ENCODE measurements at regions not wholly inside any gene's neighbourhood (a gene's known extent, or its start where the extent isn't known, plus 50 kb on each side); places are given as distances from the start of the nearest gene placed in this dataset.
A peak's percentile ranks its signal among the peaks of the same experiment; 100 is the strongest.

DNA sequence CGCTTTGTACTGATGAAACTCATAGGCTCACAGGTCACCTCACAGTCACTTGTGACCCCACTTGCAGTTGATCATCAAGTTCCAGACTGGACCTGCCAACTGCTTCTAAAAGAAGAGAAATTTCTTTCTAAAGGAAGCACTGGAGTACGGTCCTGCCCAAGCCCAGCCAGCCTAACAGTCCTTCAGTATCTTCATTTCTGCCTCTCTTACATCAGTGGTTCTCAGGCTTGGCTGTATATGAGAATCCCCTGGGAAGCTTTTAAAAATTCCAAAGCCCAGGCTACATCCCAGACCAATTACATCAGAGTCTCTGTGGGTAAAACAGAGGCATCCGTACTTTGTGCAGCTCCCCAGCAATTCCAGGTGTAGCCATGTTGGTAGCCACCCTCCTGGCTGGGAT, 282.1 kb downstream of the NFIB start:
- DNase-seq (ENCODE audit: low spot score): no peak

DNA sequence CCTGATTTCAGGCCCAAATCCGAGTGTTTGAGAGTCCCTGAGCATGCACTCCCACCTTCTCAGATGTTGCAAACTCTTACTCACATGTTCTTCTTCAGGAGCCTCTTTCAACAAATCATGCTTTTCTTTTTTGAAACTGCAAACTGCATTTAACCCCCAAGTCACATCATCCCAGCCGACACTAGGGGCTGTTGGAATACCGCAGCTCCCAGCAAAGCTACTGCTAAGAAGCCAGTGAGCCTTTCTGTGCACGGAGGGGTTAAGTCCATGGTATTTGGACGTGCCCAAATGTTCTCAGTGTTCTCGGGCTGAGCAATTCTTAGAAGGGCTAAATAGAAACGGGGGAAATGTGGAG, 282.9 kb downstream of the NFIB start:
- DNase-seq (ENCODE audit: low spot score): no peak

DNA sequence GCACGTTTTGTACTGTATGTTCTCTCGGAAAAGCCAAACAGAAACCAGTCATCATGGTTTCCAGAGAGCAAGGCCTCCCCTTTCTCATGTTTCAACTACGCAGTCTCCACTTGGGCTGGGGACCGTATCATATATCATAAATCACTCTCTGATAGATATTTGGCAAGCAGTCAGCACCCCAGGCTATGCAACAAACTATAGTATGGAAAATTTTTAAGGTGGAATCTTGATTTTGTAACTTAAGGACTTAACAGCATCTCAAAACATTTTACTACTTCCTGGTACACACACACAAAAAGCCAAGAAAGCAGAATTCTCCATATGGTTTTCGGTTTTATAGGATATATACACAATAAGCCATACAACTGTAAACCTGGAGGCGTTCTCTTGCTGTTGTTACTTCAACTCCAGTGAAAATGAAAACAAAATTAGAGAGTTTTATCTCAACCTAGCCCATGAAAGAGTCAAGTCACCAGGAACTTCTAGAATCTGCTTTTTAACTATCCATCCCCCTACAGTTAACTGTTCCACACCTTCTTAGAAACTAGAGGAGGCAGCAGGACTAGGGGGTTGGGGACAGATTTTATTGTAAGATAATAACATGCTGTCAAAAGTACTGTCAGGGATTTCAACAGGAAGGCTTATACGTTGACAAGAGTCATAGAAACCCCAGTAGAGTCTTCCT, 283.4 kb downstream of the NFIB start:
- DNase-seq (ENCODE audit: low spot score): no peak

DNA sequence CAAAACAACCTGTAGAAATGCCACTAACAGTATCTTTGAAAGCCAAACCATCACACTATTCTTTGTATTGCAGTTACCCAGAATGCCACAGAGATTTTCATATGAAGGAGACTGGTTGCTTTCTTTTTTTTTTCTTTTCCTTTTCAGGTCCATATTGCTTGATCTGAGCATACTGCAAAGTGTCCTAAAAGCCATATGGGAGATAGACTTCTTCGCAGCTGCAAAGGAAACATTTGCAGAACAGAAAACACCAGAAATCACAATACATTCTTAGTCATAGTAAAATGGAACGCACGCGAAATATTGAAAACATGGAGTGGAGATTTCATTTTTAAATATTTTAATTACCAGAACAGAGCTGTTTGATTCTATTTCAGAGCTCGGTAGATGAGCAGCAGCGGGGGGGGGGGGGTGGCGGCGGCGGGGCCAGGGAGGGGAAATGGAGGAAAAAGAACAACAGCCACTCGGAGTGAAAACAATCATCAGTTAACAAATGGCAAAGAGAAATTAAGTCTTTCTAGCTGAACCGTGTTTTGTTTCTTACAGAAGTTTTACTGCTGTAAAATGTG, 284.1 kb downstream of the NFIB start:
- DNase-seq (ENCODE audit: low spot score): no peak

DNA sequence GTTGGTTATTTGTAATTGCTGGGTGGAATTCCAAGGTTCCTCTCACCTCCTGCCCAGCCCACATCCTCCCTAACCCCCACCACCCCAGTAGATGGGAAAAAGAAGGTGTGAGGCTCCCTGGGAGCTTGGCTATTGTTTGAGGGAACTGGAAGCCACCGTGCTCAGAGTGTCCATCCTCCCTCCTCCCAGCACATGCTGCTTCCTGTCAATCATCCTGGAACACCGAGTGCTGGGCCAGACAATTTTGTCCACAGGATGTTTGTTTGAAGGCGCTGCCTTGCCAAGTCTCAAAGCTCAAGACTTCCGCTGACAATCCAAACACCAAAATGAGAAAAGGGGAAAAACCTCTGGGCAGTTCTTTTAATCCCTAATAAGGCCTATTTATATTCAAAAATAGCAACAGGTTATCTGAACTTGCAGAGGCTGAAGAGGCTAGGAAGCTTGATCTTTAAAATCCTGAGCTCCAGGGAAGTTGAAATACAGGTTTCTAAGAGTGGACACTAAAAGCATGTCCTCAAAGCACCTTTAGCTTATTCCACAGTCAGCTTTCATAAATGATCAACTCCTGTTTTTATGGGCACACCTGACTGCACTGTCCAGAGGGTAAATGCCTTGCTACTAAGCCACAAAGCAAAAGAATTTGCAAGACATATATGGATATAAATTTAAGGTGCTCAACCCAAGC, 286.7 kb downstream of the NFIB start:
- no peak for DNase-seq (ENCODE audit: low spot score)

DNA sequence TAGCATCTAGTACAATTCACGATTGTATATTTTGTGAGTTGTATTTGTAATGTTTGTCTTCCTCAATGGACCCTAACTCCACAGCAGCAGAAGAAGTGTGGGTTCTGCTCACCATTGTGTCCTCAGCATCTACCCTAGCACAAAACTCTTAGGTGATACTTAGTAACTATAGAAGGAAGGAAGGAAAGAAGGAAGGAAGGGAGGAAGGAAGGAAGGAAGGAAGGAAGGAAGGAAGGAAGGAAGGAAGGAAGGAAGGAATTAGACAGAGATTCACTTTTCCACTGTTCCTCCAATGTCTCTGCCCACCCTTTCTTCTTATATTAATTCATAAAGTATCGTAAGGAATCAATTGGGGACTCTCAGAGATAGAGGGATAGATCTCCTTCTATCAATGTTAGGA, 288.2 kb downstream of the NFIB start:
- no peak for DNase-seq (ENCODE audit: low spot score)

DNA sequence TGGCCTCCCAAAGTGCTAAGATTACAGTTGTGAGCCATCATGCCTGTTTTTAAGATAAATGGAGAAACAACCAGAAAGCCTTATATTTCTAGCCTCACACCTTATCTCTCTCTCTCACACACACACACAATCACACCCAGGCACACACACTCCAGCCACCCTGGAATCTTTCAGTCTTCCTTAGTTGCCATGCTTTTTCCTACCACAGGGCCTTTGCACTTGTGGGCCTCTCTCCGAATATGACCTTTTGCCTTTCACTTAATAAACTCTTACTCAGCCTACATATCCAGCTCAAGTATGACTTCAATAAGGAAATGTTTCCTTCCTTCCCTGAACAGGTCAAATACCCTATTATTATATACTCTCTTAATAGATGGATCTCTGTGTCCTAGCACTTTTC, 290.7 kb downstream of the NFIB start:
- DNase-seq (ENCODE audit: low spot score): no peak

DNA sequence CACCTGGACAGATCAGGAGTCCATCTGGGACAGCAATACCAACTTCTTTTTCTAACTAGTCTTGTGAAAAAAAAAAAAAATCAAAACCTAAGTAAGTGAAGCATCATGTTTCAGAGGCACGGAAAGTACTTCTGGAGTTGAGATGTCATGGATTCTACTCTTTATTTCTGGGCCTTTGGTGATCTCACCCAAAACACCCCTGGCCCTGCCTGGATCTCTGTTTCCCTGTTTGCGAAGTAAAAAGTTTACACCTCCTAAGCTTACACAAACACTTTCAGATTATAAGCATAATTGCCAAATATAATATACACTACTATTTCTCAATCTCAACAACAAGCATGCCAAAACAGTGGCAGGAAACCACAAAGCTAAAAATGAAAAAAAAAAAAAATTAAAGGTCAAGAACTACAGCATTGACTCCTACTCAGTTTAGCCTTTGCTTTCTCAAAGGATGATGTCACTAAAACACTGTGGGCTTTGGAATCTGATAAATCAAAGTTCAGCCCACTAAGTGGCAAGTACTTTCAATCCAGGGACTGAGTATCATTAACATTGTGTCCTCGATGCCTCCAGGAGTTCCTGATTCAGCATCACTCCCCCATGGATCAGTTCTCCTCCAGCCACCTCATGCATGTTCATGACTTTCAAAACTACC, 291.9 kb downstream of the NFIB start:
- no peak for DNase-seq (ENCODE audit: low spot score)

DNA sequence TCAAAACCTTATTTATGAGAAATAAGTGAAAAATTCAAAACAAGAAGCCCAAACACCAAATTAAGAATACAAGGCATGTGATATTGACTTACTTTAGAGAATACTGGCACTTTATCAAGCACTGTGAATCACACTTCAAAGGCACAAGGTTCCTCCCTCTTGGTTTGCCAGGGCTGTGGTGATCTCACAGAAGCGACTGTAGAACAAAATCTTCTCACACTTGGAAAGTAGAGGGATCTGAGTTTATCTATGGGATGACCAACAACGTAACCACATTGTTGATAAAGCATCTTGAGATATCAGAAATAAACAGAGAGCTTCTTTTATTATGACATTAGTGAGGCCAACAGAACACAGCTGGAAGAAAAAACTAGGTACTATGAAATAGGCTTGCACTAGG, 295.9 kb downstream of the NFIB start:
- DNase-seq (ENCODE audit: low spot score): peak; percentile 24

DNA sequence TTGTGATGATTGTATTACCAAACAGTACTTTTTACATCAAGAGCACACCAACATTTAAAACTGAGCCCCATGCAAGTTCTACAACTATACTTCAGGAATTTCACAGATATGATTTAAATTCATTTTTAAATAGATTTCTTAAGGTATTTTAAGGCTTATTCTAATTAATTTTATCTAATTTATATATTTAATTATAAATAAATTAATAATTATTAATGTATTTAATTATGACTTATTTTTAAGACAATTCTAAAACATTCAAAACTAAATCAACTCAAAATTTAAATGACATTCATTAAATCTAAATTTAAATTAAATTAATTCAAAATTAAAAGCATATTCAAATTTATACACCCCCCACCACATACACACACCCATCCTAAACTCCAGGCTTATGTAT, 299.2 kb downstream of the NFIB start:
- no peak for DNase-seq (ENCODE audit: low spot score)

DNA sequence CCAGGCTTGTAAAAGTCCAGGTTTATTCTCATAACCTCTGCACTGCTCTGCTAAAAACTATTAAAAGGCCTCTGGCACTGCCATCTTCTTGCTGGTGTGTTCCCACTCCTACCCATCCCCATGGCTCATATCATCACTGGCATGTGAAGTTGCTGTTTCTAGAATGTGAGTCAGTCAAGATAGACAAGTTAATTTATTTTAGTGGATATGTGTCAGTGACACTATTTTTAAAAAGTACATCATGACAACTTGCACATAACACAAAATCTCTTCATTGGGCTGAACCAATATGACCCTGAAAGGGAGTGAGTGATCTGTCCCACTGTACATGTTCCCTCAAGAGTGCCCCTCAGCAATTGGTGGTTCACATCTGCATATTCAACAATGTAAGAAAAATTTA, 299.7 kb downstream of the NFIB start:
- peak; percentile 2 for DNase-seq (ENCODE audit: low spot score)

DNA sequence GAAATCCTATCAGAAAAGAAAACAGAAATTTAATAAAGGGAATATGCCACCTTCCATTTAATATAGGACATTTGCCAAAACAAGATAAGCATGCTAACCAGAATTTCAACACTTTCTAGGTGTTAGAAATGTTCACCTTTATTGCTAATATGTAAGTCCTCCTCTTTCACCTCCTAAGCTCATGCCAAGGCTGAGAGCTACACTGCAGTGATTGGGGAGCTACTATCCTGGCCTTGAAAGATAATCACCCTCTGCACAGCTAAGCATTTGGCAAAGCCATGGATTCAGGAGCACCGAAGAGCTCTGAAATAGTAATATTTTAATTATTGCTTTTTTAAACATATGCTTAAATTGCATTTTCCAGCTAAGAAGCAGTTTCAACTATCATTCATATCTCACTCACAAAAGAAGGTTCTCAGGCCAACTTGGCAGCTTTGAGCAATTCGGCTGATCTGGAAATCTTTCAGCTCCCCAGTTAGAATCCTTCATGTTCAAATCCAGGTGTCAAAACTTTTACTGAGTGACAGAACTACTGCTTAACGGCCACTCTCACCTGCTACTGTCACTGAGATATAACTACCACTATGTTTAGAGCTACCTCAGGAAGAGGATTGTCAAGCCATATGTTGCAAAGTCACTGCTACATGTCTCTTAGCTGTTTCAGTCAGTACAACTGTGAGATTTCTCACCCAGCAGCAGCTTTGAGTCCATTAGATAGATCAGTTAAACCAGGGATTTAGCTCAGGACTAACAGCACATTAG, 302.0 kb downstream of the NFIB start:
- no peak for DNase-seq (ENCODE audit: low spot score)

DNA sequence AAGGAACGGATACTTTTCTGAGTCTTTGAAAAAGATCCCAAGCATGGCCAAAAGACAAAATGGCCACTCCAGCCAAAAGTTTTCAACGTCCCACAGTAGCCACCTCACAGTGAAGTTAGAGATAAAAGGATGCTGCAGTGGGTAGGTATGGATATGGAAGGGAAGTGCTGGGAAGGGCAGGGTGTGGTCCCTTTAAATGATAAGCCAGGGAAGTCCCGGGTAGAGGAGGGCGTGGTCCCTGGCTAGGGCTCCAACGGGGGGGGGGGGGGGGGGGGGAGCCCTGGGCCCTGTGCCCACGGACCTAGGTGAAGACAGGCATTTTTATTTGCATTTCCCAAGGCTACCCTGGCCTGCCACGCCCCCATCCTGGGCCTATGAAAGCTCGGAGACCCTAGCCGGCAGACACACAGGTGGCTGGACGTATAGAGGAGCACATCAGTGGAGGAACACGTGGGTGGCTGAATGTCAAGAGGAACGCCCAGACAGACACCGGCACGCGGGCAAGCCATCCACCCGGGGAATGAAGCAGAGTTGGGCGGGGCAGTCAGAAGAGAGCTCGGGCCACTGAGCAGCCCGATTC, 306.7 kb downstream of the NFIB start:
- no peak for DNase-seq (ENCODE audit: low spot score)

DNA sequence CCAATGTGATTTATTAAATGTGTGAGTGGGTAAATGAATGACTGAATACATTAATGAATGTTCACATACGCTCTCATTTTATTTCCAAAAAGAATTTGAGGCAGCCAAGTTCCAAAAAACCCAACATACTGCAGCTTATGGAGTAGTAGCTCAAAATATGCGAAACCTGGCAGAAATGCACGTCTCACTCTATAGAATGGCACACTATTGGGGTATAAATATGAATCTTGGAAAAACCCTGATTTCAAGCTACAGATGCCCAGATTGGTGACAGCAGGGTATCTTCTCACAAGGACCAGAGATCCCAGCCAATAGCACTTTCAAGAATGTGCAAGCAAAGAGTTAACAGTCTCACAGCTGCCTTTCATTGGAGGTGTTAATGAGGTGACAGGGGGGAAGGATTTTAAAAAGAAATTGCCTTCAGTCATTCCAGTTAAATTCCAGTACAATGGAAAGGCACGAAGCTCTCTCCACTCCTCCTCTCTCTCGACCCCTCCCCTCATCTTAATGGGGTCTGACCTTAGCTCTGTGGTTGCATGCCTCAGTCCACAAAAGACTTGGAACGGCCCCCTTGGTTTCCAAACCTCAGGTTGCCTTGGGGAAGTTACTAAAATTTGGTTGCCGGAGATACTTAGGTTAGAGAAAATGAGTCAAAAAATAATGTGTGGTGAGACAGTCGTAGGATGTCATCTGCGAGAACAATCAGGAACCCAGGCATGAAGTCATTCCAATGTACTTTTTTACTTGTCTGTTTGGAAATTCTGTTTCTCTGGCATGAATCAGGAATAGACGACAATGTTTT, 307.4 kb downstream of the NFIB start:
- no peak for DNase-seq (ENCODE audit: low spot score)

DNA sequence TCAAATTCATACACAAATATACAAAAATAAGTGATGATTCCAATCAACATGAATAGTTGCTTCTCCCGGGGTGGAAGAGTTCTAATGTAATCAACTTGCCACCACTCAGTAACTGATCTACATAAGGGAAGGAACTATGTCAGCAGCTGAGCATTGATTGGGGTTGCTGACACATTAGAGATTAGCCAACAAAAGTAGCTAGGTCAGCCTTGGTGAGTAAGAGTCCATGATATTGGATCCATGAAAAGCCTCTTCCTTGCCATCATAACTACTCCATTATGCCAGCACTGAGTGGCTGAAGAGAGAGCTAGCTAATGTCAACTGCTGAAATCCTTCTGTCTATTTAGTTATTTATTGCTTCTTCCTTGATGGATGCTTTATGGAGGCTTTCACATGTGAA, 309.8 kb downstream of the NFIB start:
- no peak for DNase-seq (ENCODE audit: low spot score)

DNA sequence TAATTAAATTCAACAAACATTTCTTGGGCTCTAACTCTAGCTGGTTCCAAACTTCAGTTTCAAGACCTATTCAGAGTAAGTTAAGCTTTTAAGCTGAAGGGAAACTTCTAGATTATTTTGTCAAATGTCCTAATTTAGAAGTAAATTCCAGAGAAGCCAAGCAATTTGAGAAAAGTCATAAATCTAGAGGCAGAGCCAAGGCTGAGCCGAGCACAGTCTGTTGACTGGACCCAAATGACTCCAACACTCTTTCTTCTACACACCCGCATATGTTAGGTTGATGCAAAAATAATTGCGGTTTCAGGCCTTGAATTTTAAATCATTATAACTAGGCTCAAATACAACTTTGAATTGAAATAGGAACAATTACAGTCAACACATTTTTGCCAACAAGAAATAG, 319.7 kb downstream of the NFIB start:
- no peak for DNase-seq (ENCODE audit: low spot score)

DNA sequence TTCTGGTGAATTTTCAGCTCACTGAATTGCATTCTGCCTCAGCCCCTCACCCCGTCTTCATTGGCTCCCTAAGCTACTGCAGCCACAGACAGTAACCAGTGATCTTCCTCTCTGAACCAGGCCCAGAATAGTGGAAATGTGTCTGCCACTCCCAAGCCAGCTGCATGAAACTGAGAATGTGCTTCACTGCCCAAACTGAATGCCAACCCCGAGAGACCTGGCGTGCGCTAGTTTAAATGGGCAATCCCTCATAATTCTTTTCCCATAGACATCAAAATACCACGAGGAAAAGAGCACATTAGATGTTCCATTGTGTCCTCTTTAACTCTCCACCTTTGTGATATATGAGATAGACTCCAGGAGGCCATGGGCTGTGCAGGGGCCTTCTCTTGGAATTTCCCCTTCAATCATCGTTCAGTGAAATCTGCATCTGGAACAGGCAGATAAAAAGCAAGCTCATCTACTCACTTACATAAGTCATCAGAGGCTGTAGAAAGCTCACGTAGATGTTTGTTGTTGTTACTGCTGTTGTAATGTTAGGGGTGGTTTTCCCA, 320.2 kb downstream of the NFIB start:
- DNase-seq (ENCODE audit: low spot score): no peak

DNA sequence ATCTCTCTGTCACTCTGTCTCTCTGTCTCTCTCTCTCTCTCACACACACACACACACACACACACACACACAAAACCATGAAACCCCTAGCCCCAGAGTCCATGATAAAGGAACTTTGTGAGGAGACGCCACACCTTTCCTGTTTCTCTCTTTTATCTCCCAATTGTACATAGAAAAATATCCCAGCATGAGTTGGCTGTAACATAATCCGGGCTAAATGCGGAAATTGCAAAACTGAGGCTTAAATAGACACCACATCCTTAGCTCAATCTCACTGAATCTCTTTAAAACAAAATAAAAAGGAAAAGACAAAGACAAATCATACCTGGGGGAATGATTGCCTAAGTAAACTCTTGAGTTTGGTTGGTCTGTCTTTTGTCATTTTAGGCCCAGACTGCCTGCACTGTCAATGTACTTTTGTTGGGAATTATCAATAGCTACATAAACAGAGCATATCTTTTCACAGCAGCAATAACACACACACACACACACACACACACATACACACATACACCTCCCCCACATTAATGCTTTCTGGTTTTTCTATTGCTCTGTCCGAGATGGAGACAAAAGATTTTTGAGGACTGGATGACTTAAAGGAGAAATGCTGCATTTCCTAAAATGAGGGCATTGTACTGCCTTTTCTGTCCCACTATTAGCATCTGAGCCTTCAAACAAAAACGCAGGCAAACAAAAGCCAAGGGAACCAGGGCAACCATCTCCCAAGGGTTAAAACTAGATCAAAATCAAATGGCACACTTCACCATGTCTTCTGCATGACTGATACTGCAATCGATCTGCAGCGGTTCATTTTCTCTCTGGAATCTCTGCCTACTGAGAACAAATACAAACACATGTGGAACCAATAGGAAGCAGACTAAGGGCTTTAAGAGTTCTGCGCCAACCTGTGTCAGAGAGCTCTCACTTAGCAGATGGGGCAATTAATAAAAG, 321.5 kb downstream of the NFIB start:
- DNase-seq (ENCODE audit: low spot score): no peak

DNA sequence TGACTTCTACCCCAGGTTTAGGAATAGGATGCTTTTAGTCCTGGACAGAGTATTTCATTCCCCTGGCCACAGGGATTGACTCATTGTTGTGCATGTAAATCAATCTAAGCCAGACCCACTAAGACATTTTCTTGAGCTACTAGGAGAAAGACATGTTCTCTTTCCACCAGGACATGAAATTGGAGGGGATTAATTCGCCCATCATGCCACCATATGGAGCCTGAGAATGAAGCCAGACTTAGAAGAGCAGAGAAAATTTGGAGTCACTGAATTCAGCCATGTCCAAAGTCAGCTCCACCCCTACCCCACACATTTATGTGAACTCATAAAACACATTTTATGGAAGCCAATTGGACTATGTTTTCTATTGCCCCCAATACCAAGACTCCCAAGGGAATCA, 322.5 kb downstream of the NFIB start:
- no peak for DNase-seq (ENCODE audit: low spot score)

DNA sequence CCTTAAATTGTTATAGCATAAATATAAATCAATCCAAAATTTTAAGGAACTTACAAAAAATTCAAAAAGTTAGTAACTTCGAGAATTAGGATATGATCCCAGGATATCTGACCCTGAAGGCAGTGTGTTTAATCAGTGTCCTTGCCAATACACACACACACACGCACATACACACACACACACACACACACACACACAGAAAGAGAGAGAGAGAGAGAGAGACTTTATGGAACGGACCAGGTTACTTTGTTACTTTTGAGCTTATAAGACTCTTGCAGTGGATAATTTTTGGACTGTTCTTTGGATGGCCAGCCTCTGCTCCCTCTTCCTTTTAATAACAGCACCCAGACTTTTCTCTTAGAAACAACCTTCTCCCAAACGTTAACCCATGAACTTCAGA, 322.9 kb downstream of the NFIB start:
- no peak for DNase-seq (ENCODE audit: low spot score)
